Activated CD8-positive, alpha-beta T cell treated with anti-CD3 and anti-CD28 coated beads for 36 hours (primary cell): ENCODE measurements at regions not wholly inside any gene's neighbourhood (a gene's known extent, or its start where the extent isn't known, plus 50 kb on each side); places are given as distances from the start of the nearest gene placed in this dataset.

ENCODE experiments used
- ATAC-seq: fragments of 200-7000 bp; cut with Tn5 transposase; one replicate; pipeline ENCODE4 v1.10.0; 2021; ENCODE audit warnings: mild to moderate bottlenecking, moderate library complexity
- CTCF ChIA-PET: fragments of 350-600 bp; sonication (Branson Sonifier 250); formaldehyde crosslinking; loops from one replicate; lab custom pipeline; 2021; ENCODE audit warnings: antibody characterized with exemption; lab: Charles Lee
- POLR2A ChIA-PET: fragments of 350-600 bp; sonication (Branson Sonifier 250); formaldehyde crosslinking; loops from one replicate; lab custom pipeline; 2021; ENCODE audit warnings: antibody characterized with exemption; lab: Charles Lee
- DNase-seq: peaks from one replicate; pipeline ENCODE4 v3.0.0-alpha.2; 2020
- H3K27ac Mint-ChIP-seq: one replicate; pipeline ENCODE4 v1.8.0; 2021; ENCODE audit warnings: mild to moderate bottlenecking, mixed read lengths
- H3K27me3 Mint-ChIP-seq: one replicate; pipeline ENCODE4 v1.8.0; 2021; ENCODE audit warnings: mixed read lengths
- H3K36me3 Mint-ChIP-seq: one replicate; pipeline ENCODE4 v1.8.0; 2021; ENCODE audit warnings: low read depth, mixed read lengths
- H3K4me1 Mint-ChIP-seq: one replicate; pipeline ENCODE4 v1.8.0; 2021; ENCODE audit warnings: low read depth, mixed read lengths
- H3K4me3 Mint-ChIP-seq: one replicate; pipeline ENCODE4 v1.8.0; 2021; ENCODE audit warnings: mild to moderate bottlenecking, moderate library complexity, mixed read lengths
- H3K9me3 Mint-ChIP-seq: one replicate; pipeline ENCODE4 v1.8.0; 2021; ENCODE audit warnings: mixed read lengths
- intact Hi-C: fragments of 100-400 bp; cut with micrococcal nuclease; formaldehyde crosslinking; loops from one replicate; pipeline ENCODE4 v1.10.0; 2022
- TF ChIP-seq, protein P1 (sequence below): fragments of 200-600 bp; IDR thresholded peaks from one replicate; pipeline ENCODE4 v1.8.0; 2022; ENCODE audit warnings: antibody characterized with exemption, mild to moderate bottlenecking

DNA sequence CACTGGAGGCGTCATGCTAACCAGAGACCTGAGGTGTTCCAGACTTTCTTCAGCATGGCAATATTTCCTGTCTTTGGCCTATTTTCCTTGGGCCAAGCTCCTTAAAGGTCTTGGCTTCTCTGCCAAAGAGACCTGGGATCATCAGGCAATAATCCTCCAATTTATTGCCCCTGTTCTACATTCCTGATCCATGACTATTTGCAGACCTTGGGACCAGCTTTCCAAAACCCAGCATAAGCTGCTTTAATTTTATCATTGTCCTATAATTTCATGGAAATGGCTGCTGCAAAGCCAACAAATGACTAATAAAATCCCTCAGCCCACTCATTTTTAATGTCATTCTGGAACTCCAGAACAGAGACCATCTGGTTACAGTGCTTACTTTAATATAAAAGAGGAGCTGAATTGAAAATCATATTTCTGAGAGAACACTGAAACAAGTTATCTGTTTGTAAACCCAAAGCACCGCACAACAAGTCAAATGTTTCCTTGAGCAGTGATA is 166.9 kb upstream of the BTG1 start:
- H3K9me3 Mint-ChIP-seq: no peaks in the 10 kb centered on the region
- peaks cover 3% of the 10 kb centered on the region for H3K36me3 Mint-ChIP-seq
- intact Hi-C loops: no loop called here
- POLR2A ChIA-PET: no interaction called here
- TF ChIP-seq, protein P1, sequence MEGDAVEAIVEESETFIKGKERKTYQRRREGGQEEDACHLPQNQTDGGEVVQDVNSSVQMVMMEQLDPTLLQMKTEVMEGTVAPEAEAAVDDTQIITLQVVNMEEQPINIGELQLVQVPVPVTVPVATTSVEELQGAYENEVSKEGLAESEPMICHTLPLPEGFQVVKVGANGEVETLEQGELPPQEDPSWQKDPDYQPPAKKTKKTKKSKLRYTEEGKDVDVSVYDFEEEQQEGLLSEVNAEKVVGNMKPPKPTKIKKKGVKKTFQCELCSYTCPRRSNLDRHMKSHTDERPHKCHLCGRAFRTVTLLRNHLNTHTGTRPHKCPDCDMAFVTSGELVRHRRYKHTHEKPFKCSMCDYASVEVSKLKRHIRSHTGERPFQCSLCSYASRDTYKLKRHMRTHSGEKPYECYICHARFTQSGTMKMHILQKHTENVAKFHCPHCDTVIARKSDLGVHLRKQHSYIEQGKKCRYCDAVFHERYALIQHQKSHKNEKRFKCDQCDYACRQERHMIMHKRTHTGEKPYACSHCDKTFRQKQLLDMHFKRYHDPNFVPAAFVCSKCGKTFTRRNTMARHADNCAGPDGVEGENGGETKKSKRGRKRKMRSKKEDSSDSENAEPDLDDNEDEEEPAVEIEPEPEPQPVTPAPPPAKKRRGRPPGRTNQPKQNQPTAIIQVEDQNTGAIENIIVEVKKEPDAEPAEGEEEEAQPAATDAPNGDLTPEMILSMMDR: no peak
- H3K4me1 Mint-ChIP-seq: peaks cover 7% of the 10 kb centered on the region
- DNase-seq: no peak
- no peaks in the 10 kb centered on the region for H3K27me3 Mint-ChIP-seq
- no peak overlapping the region for H3K4me3 Mint-ChIP-seq
- H3K27ac Mint-ChIP-seq: no peak overlapping the region
- CTCF ChIA-PET: interaction anchor here (1.0 kb wide), 1 partner anchor 12 kb away, joined by 3 read pairs; no protein-coding TSS in a partner anchor
- ATAC-seq: no peak

- TF ChIP-seq, protein P1: no peak
- CTCF ChIA-PET: interaction anchor here (1.5 kb wide), 1 partner anchor 104 kb away, joined by 3 read pairs; no protein-coding TSS in a partner anchor
These were observed 158.9 kb upstream of the BTG1 start for GRCh38 chr12:92304371-92305055.

DNA sequence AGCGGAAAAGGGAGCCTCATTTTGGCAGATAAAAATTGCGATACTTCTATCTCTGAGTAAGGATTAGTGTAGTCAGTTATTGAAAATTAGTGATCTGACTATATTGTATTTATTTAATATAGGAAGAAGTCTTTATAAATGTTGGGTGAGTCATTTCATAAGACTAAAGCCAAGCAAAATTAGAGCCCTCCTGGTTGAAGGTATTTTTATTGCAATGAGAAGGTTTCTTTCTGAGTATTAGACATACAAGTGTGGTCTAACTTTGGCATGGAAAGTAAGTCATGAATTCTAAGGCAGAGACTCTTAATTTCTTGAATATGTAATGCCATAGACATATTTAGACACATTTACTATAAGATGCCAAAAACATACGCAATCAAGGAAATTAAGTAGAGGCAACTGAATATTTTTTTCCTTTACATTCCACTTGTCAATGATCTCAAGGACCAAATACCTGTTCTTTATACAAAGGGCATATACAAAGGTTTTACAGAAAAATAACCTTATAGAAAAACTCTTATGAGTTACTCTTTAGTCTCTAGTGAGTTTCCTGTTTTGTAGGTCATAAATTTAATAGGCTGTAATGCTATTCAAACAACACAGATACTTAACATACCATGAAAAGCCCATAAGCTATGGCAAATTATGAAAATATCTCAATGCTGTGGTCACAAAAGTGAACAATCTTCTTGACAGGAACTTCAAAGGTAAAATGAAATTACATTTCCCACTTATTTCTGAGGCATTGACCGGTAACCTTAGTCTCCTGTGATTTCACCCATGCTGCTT is 156.6 kb upstream of the BTG1 start:
- peaks cover 3% of the 10 kb centered on the region for H3K36me3 Mint-ChIP-seq
- no peak overlapping the region for H3K4me3 Mint-ChIP-seq
- TF ChIP-seq, protein P1: no peak
- POLR2A ChIA-PET: no interaction called here
- no peak for ATAC-seq
- no peaks in the 10 kb centered on the region for H3K9me3 Mint-ChIP-seq
- intact Hi-C loops: no loop called here
- peaks cover 23% of the 10 kb centered on the region for H3K4me1 Mint-ChIP-seq
- DNase-seq: no peak
- H3K27ac Mint-ChIP-seq: no peak overlapping the region
- CTCF ChIA-PET: no interaction called here
- no peaks in the 10 kb centered on the region for H3K27me3 Mint-ChIP-seq

More at GRCh38 chr12:92304371-92305055, 158.9 kb upstream of the BTG1 start:
- H3K9me3 Mint-ChIP-seq: no peaks in the 10 kb centered on the region
- H3K4me1 Mint-ChIP-seq: peaks cover 13% of the 10 kb centered on the region
- POLR2A ChIA-PET: no interaction called here
- H3K36me3 Mint-ChIP-seq: no peaks in the 10 kb centered on the region
- no peak overlapping the region for H3K4me3 Mint-ChIP-seq
- H3K27ac Mint-ChIP-seq: no peak overlapping the region
- intact Hi-C loops: no loop called here
- DNase-seq (no peak), ATAC-seq (no peak)
- no peaks in the 10 kb centered on the region for H3K27me3 Mint-ChIP-seq

- Mint-ChIP-seq H3K4me1 (peaks cover 24% of the 10 kb centered on the region), H3K27ac (no peak overlapping the region), H3K36me3 (peaks cover 3% of the 10 kb centered on the region), H3K9me3 (no peaks in the 10 kb centered on the region), H3K4me3 (no peak overlapping the region), H3K27me3 (no peaks in the 10 kb centered on the region)
- POLR2A ChIA-PET: no interaction called here
- CTCF ChIA-PET: no interaction called here
- DNase-seq: no peak
- TF ChIP-seq, protein P1: no peak
- intact Hi-C loops: no loop called here
- ATAC-seq: no peak
These were observed 155.7 kb upstream of the BTG1 start for GRCh38 chr12:92301356-92301755.

DNA sequence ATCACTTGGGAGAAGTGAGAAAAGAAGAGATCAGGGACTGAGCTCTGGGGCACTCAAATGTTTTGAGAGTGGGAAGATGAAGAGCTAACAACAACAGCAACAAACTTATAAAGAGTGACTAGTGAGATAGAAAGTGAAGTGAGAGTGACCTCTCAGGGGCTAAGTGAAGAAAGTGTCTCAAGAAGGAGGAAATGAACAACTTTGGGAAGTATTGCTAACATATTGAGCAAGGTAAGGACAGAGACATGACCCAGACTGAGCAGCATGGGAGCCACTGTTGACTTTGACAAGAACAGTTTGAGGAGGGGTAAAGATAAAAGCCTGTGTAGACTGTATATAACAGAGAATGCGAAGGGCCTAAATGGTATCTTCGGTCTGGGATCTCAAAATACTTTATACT is 155.1 kb upstream of the BTG1 start:
- H3K9me3 Mint-ChIP-seq: no peaks in the 10 kb centered on the region
- peaks cover 24% of the 10 kb centered on the region for H3K4me1 Mint-ChIP-seq
- intact Hi-C loops: no loop called here
- H3K27ac Mint-ChIP-seq: no peak overlapping the region
- TF ChIP-seq, protein P1: no peak
- H3K36me3 Mint-ChIP-seq: peaks cover 3% of the 10 kb centered on the region
- no peaks in the 10 kb centered on the region for H3K27me3 Mint-ChIP-seq
- no peak for DNase-seq
- CTCF ChIA-PET: no interaction called here
- no peak for ATAC-seq
- POLR2A ChIA-PET: no interaction called here
- H3K4me3 Mint-ChIP-seq: no peak overlapping the region
